BLaER1 treated with 17β-estradiol and CSF1 and Interleukin-3, amounts not matched to agents 10 nM and 100 nM (cell line): ENCODE measurements at regions not wholly inside any gene's neighbourhood (a gene's known extent, or its start where the extent isn't known, plus 50 kb on each side); places are given as distances from the start of the nearest gene placed in this dataset.

Source experiments
- H3K27ac ChIP-seq, 11 experiments: shearing (Covaris generic); formaldehyde crosslinking; 2 replicates each; pipeline ENCODE4 v1.8.1; 2022
- H3K27me3 ChIP-seq, 11 experiments: shearing (Covaris generic); formaldehyde crosslinking; 2 replicates each; pipeline ENCODE4 v1.8.1; 2022
- H3K36me3 ChIP-seq, 11 experiments: shearing (Covaris generic); formaldehyde crosslinking; 2 replicates each; pipeline ENCODE4 v1.8.1; 2022
- H3K4me1 ChIP-seq, 10 experiments: shearing (Covaris generic); formaldehyde crosslinking; 2 replicates each; pipeline ENCODE4 v1.8.1; 2022
- H3K4me2 ChIP-seq, 11 experiments: shearing (Covaris generic); formaldehyde crosslinking; 2 replicates each; pipeline ENCODE4 v1.8.1; 2022
- H3K4me3 ChIP-seq, 10 experiments: shearing (Covaris generic); formaldehyde crosslinking; 2 replicates each; pipeline ENCODE4 v1.8.1; 2022
- H3K9ac ChIP-seq, 11 experiments: shearing (Covaris generic); formaldehyde crosslinking; 2 replicates each; pipeline ENCODE4 v1.8.1; 2022
- H3K9me3 ChIP-seq, 11 experiments: shearing (Covaris generic); formaldehyde crosslinking; replicated peaks in 1 of 11; 2 replicates each; pipeline ENCODE4 v1.8.1; 2022
- H4K20me1 ChIP-seq, 11 experiments: shearing (Covaris generic); formaldehyde crosslinking; 2 replicates each; pipeline ENCODE4 v1.8.1; 2022
- Cebpa-rat ChIP-seq, 11 experiments: shearing (Covaris generic); IDR thresholded peaks; 2 replicates each; pipeline ENCODE4 v1.8.1; 2022

DNA sequence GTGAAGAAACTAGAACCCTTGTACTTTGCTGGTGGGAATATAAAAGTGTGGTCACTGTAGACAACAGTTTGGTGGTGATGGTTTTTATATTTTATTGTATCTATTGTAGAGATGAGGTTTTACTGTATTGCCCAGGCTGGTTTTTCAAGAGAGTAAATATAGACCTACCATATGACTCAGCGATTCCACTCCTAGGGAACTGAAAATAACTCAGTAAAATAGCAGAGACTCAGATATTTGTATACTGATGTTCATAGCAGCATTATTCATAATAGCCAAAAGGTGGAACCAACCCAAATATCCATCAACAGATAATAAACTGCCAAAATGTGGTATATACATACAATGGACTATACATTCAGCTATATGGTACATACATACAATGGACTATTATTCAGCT lies 68.8 kb upstream of the IL12A start:
- H3K27me3 ChIP-seq = no peaks in the 10 kb centered on the region
- 0 out of 22 replicates have a peak, but pooled peaks cover 0 to 4% (median 0%) of the 10 kb centered on the region in 11 experiments for H3K9me3 ChIP-seq
- H3K4me1 ChIP-seq = peaks cover 0 to 58% (median 14%) of the 10 kb centered on the region in 10 experiments; a peak in 9 of 20 replicates
- no peak overlapping the region for H3K9ac ChIP-seq
- H3K36me3 ChIP-seq = no peaks in the 10 kb centered on the region
- no peak overlapping the region for H3K4me3 ChIP-seq
- H3K4me2 ChIP-seq = peak overlapping the region in 5 of 11 experiments; percentile 24 to 52 (median 48); a peak in 8 of 22 replicates
- peak overlapping the region in 4 of 11 experiments; percentile 30 to 40 (median 33); a peak in 5 of 22 replicates for H3K27ac ChIP-seq
- no peaks in the 10 kb centered on the region for H4K20me1 ChIP-seq
- TF ChIP-seq Cebpa-rat (IDR thresholded peaks at IDR 0.05) = no peak

DNA sequence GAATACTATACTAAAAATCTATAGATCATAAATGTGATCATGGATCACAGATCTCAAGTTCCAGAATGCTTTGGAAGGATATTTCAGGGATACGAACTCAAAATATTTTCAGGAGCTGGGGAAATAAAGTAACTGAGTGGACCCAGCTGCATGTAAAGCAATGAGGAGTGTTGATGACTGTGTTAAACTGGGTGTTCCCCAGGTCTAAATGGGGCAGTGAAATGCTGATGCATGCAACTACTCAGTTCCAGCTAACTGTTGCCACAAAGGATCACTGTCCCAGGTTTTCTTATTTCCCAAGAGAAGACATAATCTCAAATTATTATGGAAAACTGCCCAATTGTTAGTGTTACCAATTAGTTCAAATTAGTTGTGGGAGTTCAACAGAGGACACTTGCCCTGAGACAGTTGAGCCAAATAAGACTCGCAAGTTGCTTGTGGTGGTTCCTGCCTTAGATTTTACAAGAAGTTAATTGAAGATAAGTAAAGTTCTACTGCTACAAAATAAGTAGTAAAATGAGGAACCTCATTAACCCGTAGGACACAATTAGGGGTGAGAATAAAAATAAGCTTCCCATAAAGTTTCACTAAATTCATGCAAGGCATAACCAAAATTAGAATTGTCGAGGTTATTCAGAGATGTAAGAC lies 66.3 kb upstream of the IL12A start:
- Histone ChIP-seq H3K27ac (no peak overlapping the region), H4K20me1 (no peaks in the 10 kb centered on the region), H3K36me3 (no peaks in the 10 kb centered on the region), H3K4me2 (peak overlapping the region in 5 of 11 experiments; percentile 18 to 57 (median 30); a peak in 8 of 22 replicates), H3K27me3 (no peaks in the 10 kb centered on the region), H3K9ac (no peak overlapping the region), H3K4me3 (no peak overlapping the region), H3K4me1 (peaks cover 0 to 60% (median 14%) of the 10 kb centered on the region in 10 experiments; a peak in 9 of 20 replicates), H3K9me3 (0 out of 22 replicates have a peak, but pooled peaks cover 0 to 4% (median 0%) of the 10 kb centered on the region in 11 experiments)
- no peak for TF ChIP-seq Cebpa-rat (IDR thresholded peaks at IDR 0.05)

DNA sequence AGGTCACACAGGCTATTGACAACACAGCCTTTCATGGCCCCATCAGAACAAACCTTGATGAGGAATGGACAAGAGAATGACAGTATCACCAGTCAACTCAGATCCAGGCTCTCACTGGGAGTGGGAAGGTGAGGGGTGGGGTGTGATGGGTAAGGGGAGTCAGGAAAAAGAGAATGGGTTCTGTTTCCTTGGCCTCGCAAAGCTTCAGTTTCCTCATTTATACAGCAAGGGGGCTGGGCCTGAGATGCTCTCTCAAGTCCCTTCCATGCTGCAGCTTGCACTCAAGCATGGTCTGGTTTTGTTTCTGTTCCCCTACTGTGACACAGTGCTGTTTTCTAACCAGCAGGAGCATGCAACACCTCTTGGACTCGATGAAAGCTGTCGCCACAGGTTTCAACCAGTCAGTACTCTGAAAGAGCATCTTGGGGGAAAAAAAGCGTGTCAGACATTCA lies 65.7 kb upstream of the IL12A start:
- no peak for TF ChIP-seq Cebpa-rat (IDR thresholded peaks at IDR 0.05)
- Histone ChIP-seq H3K27ac (no peak overlapping the region), H3K4me1 (peaks cover 0 to 65% (median 14%) of the 10 kb centered on the region in 10 experiments; a peak in 9 of 20 replicates), H3K9ac (no peak overlapping the region), H3K27me3 (no peaks in the 10 kb centered on the region), H3K9me3 (0 out of 22 replicates have a peak, but pooled peaks cover 0 to 4% (median 0%) of the 10 kb centered on the region in 11 experiments), H3K4me3 (no peak overlapping the region), H4K20me1 (no peaks in the 10 kb centered on the region), H3K4me2 (peak overlapping the region in 5 of 11 experiments; percentile 18 to 57 (median 30); a peak in 7 of 22 replicates), H3K36me3 (no peaks in the 10 kb centered on the region)

DNA sequence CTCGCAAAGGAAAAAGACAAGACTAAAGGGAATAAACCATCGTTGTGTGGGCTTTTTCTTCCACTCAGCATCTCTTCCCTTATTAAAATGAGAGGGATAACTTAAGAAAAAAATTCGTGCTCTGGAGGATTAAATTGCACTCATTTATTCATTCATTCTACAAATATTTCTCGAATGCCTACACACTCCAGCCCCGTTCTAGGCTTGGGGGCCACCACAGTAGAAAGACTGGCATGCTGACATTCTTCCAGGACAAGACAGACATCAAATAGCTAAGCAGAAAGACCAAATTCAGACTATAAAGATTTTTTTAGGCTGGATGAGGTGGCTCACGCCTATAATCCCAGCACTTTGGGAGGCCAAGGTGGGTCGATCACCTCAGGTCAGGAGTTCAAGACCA lies 65.3 kb upstream of the IL12A start:
- H3K9me3 ChIP-seq = 0 out of 22 replicates have a peak, but pooled peaks cover 0 to 4% (median 0%) of the 10 kb centered on the region in 11 experiments
- H3K4me1 ChIP-seq = peaks cover 0 to 70% (median 14%) of the 10 kb centered on the region in 10 experiments; a peak in 9 of 20 replicates
- no peak overlapping the region for H3K27ac ChIP-seq
- no peaks in the 10 kb centered on the region for H3K36me3 ChIP-seq
- no peaks in the 10 kb centered on the region for H3K27me3 ChIP-seq
- no peaks in the 10 kb centered on the region for H4K20me1 ChIP-seq
- H3K4me2 ChIP-seq = peak overlapping the region in 4 of 11 experiments; percentile 24 to 57 (median 40); a peak in 6 of 22 replicates
- no peak for TF ChIP-seq Cebpa-rat (IDR thresholded peaks at IDR 0.05)
- H3K9ac ChIP-seq = no peak overlapping the region
- no peak overlapping the region for H3K4me3 ChIP-seq

DNA sequence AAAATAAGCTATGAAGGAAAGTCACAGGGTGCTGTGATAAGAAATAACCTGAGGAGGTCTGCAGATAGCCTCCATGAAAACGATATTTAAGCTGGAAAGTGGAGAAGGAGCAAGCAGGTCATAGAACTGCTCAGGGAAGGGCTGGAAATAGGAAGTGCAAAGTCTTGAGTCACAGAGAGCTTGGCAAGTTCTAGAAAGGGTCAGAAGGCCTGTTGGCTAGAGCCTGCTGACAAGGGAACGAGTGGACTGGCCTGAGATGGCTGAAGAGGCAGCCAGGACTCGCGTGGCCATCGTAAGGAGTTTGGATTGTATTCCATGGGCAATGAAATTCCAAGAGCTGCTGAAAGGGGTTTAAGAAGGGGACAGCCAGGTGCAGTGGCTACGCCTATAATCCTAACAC lies 64.7 kb upstream of the IL12A start:
- peaks cover 0 to 75% (median 15%) of the 10 kb centered on the region in 10 experiments; a peak in 10 of 20 replicates for H3K4me1 ChIP-seq
- H3K9me3 ChIP-seq = 0 out of 22 replicates have a peak, but pooled peaks cover 0 to 3% (median 0%) of the 10 kb centered on the region in 11 experiments
- H3K4me2 ChIP-seq = peak overlapping the region in 2 of 11 experiments; percentile 21 to 53; a peak in 2 of 22 replicates
- H4K20me1 ChIP-seq = no peaks in the 10 kb centered on the region
- no peak for TF ChIP-seq Cebpa-rat (IDR thresholded peaks at IDR 0.05)
- no peak overlapping the region for H3K4me3 ChIP-seq
- H3K27ac ChIP-seq = no peak overlapping the region
- no peaks in the 10 kb centered on the region for H3K27me3 ChIP-seq
- no peak overlapping the region for H3K9ac ChIP-seq
- H3K36me3 ChIP-seq = no peaks in the 10 kb centered on the region

DNA sequence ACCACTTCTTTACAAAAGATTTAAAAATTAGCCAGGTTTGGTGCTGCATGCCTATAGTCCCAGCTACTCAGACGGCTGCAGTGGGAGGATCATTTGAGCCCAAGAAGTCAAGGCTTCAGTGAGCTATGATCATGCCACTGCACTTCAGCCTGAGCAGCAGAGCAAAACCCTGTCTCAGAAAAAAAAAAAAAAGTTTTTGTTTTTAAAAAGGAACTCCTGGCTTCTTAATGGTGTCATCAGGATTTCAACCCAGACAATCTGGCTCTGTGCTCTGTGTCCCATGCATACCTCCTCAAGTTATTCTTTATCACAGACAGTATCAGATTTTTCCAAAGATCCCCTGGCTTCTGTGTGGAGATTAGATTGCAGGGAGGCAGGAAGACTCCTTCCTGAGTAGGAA lies 64.2 kb upstream of the IL12A start:
- Histone ChIP-seq H3K9me3 (no peaks in the 10 kb centered on the region), H3K36me3 (no peaks in the 10 kb centered on the region), H3K4me3 (no peak overlapping the region), H3K4me2 (peak overlapping the region in 1 of 11 experiments; percentile 53; a peak in 2 of 22 replicates), H3K27me3 (no peaks in the 10 kb centered on the region), H3K4me1 (peaks cover 0 to 75% (median 17%) of the 10 kb centered on the region in 10 experiments; a peak in 11 of 20 replicates), H3K27ac (no peak overlapping the region), H3K9ac (no peak overlapping the region), H4K20me1 (no peaks in the 10 kb centered on the region)
- no peak for TF ChIP-seq Cebpa-rat (IDR thresholded peaks at IDR 0.05)

DNA sequence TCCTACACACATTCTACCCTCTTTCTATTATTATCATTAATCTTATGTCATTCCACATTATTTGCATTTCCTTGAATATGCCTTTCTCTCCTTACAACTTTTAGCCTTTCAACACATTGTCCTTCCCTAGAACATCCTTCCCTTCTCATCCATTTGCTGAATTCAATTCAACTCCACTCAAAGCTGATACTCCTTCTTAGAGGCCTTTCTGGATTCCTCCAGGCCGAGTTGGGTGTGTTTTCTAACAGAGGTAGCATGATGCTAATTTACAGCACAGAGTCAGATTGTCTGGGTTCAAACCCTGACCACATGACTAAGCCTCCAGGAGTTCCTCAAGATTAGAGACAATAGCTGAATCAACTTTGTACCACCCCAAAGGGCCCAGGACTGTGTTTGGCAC lies 63.4 kb upstream of the IL12A start:
- Histone ChIP-seq H3K9ac (no peak overlapping the region), H3K27me3 (no peaks in the 10 kb centered on the region), H3K36me3 (no peaks in the 10 kb centered on the region), H3K4me2 (no peak overlapping the region), H3K4me1 (peaks cover 0 to 75% (median 14%) of the 10 kb centered on the region in 10 experiments; a peak in 10 of 20 replicates), H3K4me3 (no peak overlapping the region), H4K20me1 (no peaks in the 10 kb centered on the region), H3K27ac (no peak overlapping the region), H3K9me3 (no peaks in the 10 kb centered on the region)
- no peak for TF ChIP-seq Cebpa-rat (IDR thresholded peaks at IDR 0.05)

DNA sequence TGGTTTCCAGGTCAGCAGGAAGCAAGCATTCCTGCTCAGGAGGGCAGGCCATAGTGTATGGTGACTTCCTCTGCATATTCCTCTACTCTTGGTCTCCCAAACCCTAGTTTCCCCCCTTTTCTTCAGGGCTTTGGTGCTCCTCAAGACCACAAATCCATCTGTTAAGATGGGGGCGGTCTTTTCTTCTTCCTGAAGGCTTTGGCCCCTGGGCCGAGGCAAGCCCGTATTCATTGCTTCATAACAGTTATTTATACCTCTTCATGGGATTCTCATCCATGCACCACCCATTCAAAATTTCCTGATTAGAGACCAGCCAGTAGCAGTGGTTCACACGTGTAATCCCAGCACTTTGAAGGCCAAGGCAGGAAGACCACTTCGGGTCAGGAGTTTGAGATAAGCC lies 62.1 kb upstream of the IL12A start:
- H3K4me3 ChIP-seq = no peak overlapping the region
- H3K4me1 ChIP-seq = peaks cover 0 to 62% (median 14%) of the 10 kb centered on the region in 10 experiments; a peak in 10 of 20 replicates
- peaks cover 0 to 2% (median 0%) of the 10 kb centered on the region in 11 experiments; a peak in 2 of 22 replicates for H3K9me3 ChIP-seq
- H3K36me3 ChIP-seq = no peaks in the 10 kb centered on the region
- TF ChIP-seq Cebpa-rat (IDR thresholded peaks at IDR 0.05) = no peak
- H3K27ac ChIP-seq = no peak overlapping the region
- H3K4me2 ChIP-seq = no peak overlapping the region
- H4K20me1 ChIP-seq = no peaks in the 10 kb centered on the region
- H3K9ac ChIP-seq = no peak overlapping the region
- H3K27me3 ChIP-seq = no peaks in the 10 kb centered on the region

DNA sequence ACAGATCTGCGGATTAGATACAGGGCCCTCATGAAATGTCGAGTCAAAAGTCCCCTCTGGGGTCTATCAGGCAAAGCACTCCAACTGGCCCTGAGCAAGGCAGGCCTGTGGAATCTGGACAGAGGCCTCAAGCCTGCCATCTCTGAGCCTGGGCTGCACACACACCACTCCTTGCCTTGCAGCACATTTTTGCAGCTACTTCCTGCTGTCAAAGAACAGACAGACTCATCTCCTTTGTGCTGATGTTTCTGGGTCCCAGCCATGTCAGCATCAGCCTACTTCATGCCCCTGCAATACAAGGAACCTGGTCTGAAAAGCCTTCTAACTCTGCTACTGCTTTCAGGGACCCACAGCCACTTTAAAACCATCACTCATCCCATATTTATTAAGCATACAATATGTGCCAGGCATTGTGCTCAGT lies 60.6 kb upstream of the IL12A start:
- H3K4me2 ChIP-seq = peak overlapping the region in 3 of 11 experiments; percentile 56 to 75 (median 64); a peak in 5 of 22 replicates
- H3K27ac ChIP-seq = peak overlapping the region in 2 of 11 experiments; percentile 32 to 73; a peak in 2 of 22 replicates
- no peaks in the 10 kb centered on the region for H4K20me1 ChIP-seq
- H3K9ac ChIP-seq = no peak overlapping the region
- no peaks in the 10 kb centered on the region for H3K36me3 ChIP-seq
- no peaks in the 10 kb centered on the region for H3K27me3 ChIP-seq
- H3K4me3 ChIP-seq = no peak overlapping the region
- H3K9me3 ChIP-seq = peaks cover 2 to 17% (median 7%) of the 10 kb centered on the region in 11 experiments
- no peak for TF ChIP-seq Cebpa-rat (IDR thresholded peaks at IDR 0.05)
- H3K4me1 ChIP-seq = peaks cover 0 to 48% (median 10%) of the 10 kb centered on the region in 10 experiments; a peak in 10 of 20 replicates
